A673 (cell line): ENCODE measurements at regions not wholly inside any gene's neighbourhood (a gene's known extent, or its start where the extent isn't known, plus 50 kb on each side); places are given as distances from the start of the nearest gene placed in this dataset.

Experiments
- BruUV-seq: library from RNA; stranded (reverse); fragments of 400-500 nt; replicated peaks from 2 replicates; lab custom pipeline; 2021; lab: Mats Ljungman, UMichigan
- CTCF ChIA-PET: fragments of 300-600 bp; sonication (Branson Sonifier 250); formaldehyde crosslinking; loops from one replicate; lab custom pipeline; 2022; ENCODE audit warnings: antibody characterized with exemption; lab: Charles Lee
- POLR2A ChIA-PET: fragments of 300-600 bp; sonication (Branson Sonifier 250); formaldehyde crosslinking; loops from one replicate; lab custom pipeline; 2022; ENCODE audit warnings: antibody characterized with exemption; ENCODE audit not compliant: low non-redundant PET; lab: Charles Lee
- DNase-seq: peaks from one replicate; pipeline ENCODE4 v3.0.0-alpha.2; 2015; ENCODE audit warnings: low spot score
- H3K27ac ChIP-seq: fragments of 200-600 bp; sonication (generic); 2 replicates; pipeline ENCODE4 v1.5.1; 2016; ENCODE audit warnings: mixed run types, low read depth, mild to moderate bottlenecking, mixed read lengths, antibody characterized with exemption, low read length; ENCODE audit not compliant: poor library complexity, severe bottlenecking
- H3K27me3 ChIP-seq: fragments of 200-600 bp; sonication (generic); replicated peaks from 2 replicates; pipeline ENCODE4 v1.6.1; 2017; ENCODE audit warnings: mixed run types, low read depth, mild to moderate bottlenecking, mixed read lengths, antibody characterized with exemption, low read length; ENCODE audit not compliant: insufficient read depth, poor library complexity
- H3K36me3 ChIP-seq: fragments of 200-600 bp; sonication (generic); 2 replicates; pipeline ENCODE4 v1.6.1; 2016; ENCODE audit warnings: mixed run types, mild to moderate bottlenecking, mixed read lengths, antibody characterized with exemption, low read length; ENCODE audit not compliant: insufficient read depth, poor library complexity, severe bottlenecking
- H3K4me1 ChIP-seq: fragments of 200-600 bp; sonication (generic); 2 replicates; pipeline ENCODE4 v1.6.1; 2017; ENCODE audit warnings: mixed run types, mild to moderate bottlenecking, mixed read lengths, antibody characterized with exemption, low read length; ENCODE audit not compliant: insufficient read depth, poor library complexity, severe bottlenecking
- H3K4me3 ChIP-seq: fragments of 200-600 bp; sonication (generic); 2 replicates; pipeline ENCODE4 v1.5.1; 2016; ENCODE audit warnings: low read depth, mixed run types, mild to moderate bottlenecking, mixed read lengths, low read length; ENCODE audit not compliant: poor library complexity, severe bottlenecking
- H3K9me3 ChIP-seq: fragments of 200-600 bp; sonication (generic); 2 replicates; pipeline ENCODE4 v1.6.1; 2016; ENCODE audit warnings: mixed run types, low read depth, mild to moderate bottlenecking, mixed read lengths, antibody characterized with exemption, low read length; ENCODE audit not compliant: poor library complexity, severe bottlenecking
- CTCF ChIP-seq: fragments of 300-800, 200-600 bp; sonication (generic); conservative IDR thresholded peaks from 2 replicates; pipeline ENCODE4 v1.5.1; 2017; ENCODE audit warnings: low read depth, mild to moderate bottlenecking, antibody characterized with exemption, low read length, moderate library complexity, mixed read lengths
- EZH2 ChIP-seq: fragments of 200-600 bp; sonication (generic); IDR thresholded peaks from 2 replicates; pipeline ENCODE4 v1.6.1; 2017; ENCODE audit warnings: borderline replicate concordance, low read depth, mild to moderate bottlenecking, mixed read lengths, antibody characterized with exemption, low read length; ENCODE audit not compliant: poor library complexity, severe bottlenecking
- intact Hi-C: fragments of 100-400 bp; cut with micrococcal nuclease; formaldehyde crosslinking; loops from one replicate; pipeline ENCODE4 v1.10.0; 2022; ENCODE audit not compliant: unreplicated experiment

GRCh38 chr2:223147431-223147830 is 95.4 kb downstream of the KCNE4 start:
- peaks cover 5% of the 10 kb centered on the region for H3K36me3 ChIP-seq
- intact Hi-C loops, result no loop called here
- no TSS peak for BruUV-seq
- no peaks in the 10 kb centered on the region for H3K27me3 ChIP-seq
- H3K9me3 ChIP-seq, result no peaks in the 10 kb centered on the region
- H3K27ac ChIP-seq, result no peak overlapping the region
- H3K4me1 ChIP-seq, result no peaks in the 10 kb centered on the region
- ChIA-PET CTCF (no interaction called here), POLR2A (no interaction called here)
- no peak overlapping the region for H3K4me3 ChIP-seq
- TF ChIP-seq CTCF (no peak), EZH2 (no peak)
- DNase-seq, result no peak

GRCh38 chr2:223148516-223148915 is 96.5 kb downstream of the KCNE4 start:
- H3K9me3 ChIP-seq, result no peaks in the 10 kb centered on the region
- no peak overlapping the region for H3K27ac ChIP-seq
- no peaks in the 10 kb centered on the region for H3K27me3 ChIP-seq
- TF ChIP-seq CTCF, result no peak
- TF ChIP-seq EZH2, result no peak
- intact Hi-C loops, result no loop called here
- no TSS peak for BruUV-seq
- no peak overlapping the region for H3K4me3 ChIP-seq
- ChIA-PET POLR2A (no interaction called here), CTCF (no interaction called here)
- H3K36me3 ChIP-seq, result peaks cover 5% of the 10 kb centered on the region
- no peaks in the 10 kb centered on the region for H3K4me1 ChIP-seq
- no peak for DNase-seq

- H3K36me3 ChIP-seq, result no peaks in the 10 kb centered on the region
- BruUV-seq, result no TSS peak
- no peaks in the 10 kb centered on the region for H3K4me1 ChIP-seq
- ChIA-PET POLR2A (no interaction called here), CTCF (interaction anchor here (0.5 kb wide), 1 partner anchor 185 kb away, joined by 5 read pairs; no protein-coding TSS in a partner anchor)
- no peak overlapping the region for H3K4me3 ChIP-seq
- intact Hi-C loops, result no loop called here
- no peak for DNase-seq
- no peaks in the 10 kb centered on the region for H3K9me3 ChIP-seq
- TF ChIP-seq CTCF, result no peak
- no peak for TF ChIP-seq EZH2
- H3K27me3 ChIP-seq, result no peaks in the 10 kb centered on the region
- H3K27ac ChIP-seq, result no peak overlapping the region
Measured at GRCh38 chr2:223155956-223156355, 104.0 kb downstream of the KCNE4 start.
